GM23338 (cell line): ENCODE measurements at regions not wholly inside any gene's neighbourhood (a gene's known extent, or its start where the extent isn't known, plus 50 kb on each side); places are given as distances from the start of the nearest gene placed in this dataset.

Experiments
- ATAC-seq: fragments of 200-7000 bp; cut with Tn5 transposase; 3 replicates; pipeline ENCODE4 v1.9.1; 2020
- DNase-seq: peaks from one replicate; pipeline ENCODE4 v3.0.0-alpha.2; 2015; ENCODE audit warnings: low spot score
- H2AFZ ChIP-seq: fragments of 200-600 bp; sonication (generic); 2 replicates; pipeline ENCODE4 v1.8.0; 2016; ENCODE audit warnings: antibody characterized with exemption, mild to moderate bottlenecking, moderate library complexity
- H3F3A ChIP-seq: fragments of 200-600 bp; sonication (generic); replicated peaks from 2 replicates; pipeline ENCODE4 v1.8.0; 2017; ENCODE audit warnings: antibody characterized with exemption, mixed run types, low read depth
- H3K27ac ChIP-seq: fragments of 200-600 bp; sonication (generic); 2 replicates; pipeline ENCODE4 v1.6.1; 2016; ENCODE audit warnings: low read depth
- H3K27me3 ChIP-seq: fragments of 200-600 bp; sonication (generic); 2 replicates; pipeline ENCODE4 v1.8.0; 2016; ENCODE audit warnings: mild to moderate bottlenecking, mixed run types, moderate library complexity; ENCODE audit not compliant: insufficient read depth
- H3K36me3 ChIP-seq: fragments of 200-600 bp; sonication (generic); 2 replicates; pipeline ENCODE4 v1.8.0; 2016; ENCODE audit warnings: mild to moderate bottlenecking; ENCODE audit not compliant: insufficient read depth
- H3K4me1 ChIP-seq: fragments of 200-600 bp; sonication (generic); 2 replicates; pipeline ENCODE4 v1.8.0; 2016; ENCODE audit warnings: mild to moderate bottlenecking, moderate library complexity; ENCODE audit not compliant: insufficient read depth
- H3K4me2 ChIP-seq: fragments of 200-600 bp; sonication (generic); 2 replicates; pipeline ENCODE4 v1.7.1; 2017; ENCODE audit warnings: mixed run types
- H3K4me3 ChIP-seq: fragments of 200-600 bp; sonication (generic); 2 replicates; pipeline ENCODE4 v1.6.1; 2016; ENCODE audit warnings: mixed run types
- H3K79me2 ChIP-seq: fragments of 200-600 bp; sonication (generic); replicated peaks from 2 replicates; pipeline ENCODE4 v1.8.0; 2017; ENCODE audit warnings: mild to moderate bottlenecking; ENCODE audit not compliant: insufficient read depth
- H3K9me2 ChIP-seq: fragments of 200-600 bp; sonication (generic); 2 replicates; pipeline ENCODE4 v1.8.0; 2017; ENCODE audit not compliant: insufficient read depth
- H4K20me1 ChIP-seq: fragments of 200-600 bp; sonication (generic); replicated peaks from 2 replicates; pipeline ENCODE4 v1.8.0; 2017; ENCODE audit warnings: mild to moderate bottlenecking; ENCODE audit not compliant: insufficient read depth
- H3K27ac Mint-ChIP-seq: 2 replicates; pipeline ENCODE4 v1.8.0; 2020; ENCODE audit warnings: inconsistent platforms, mild to moderate bottlenecking, moderate library complexity, mixed read lengths
- H3K27me3 Mint-ChIP-seq: 3 replicates; pipeline ENCODE4 v1.8.0; 2022; ENCODE audit warnings: low read depth, mild to moderate bottlenecking, moderate library complexity, mixed read lengths, inconsistent platforms; ENCODE audit not compliant: insufficient read depth, poor library complexity
- H3K36me3 Mint-ChIP-seq: 3 replicates; pipeline ENCODE4 v1.8.0; 2021; ENCODE audit warnings: low read depth, mild to moderate bottlenecking, inconsistent platforms, moderate library complexity, mixed read lengths
- H3K4me1 Mint-ChIP-seq: 3 replicates; pipeline ENCODE4 v1.8.0; 2020; ENCODE audit warnings: mild to moderate bottlenecking, inconsistent platforms, mixed read lengths
- H3K4me3 Mint-ChIP-seq: 3 replicates; pipeline ENCODE4 v1.8.0; 2021; ENCODE audit warnings: moderate library complexity, mild to moderate bottlenecking, inconsistent platforms, mixed read lengths
- H3K9me3 Mint-ChIP-seq: 3 replicates; pipeline ENCODE4 v1.8.0; 2020; ENCODE audit warnings: moderate library complexity, mild to moderate bottlenecking, inconsistent platforms, mixed read lengths
- CREB1 ChIP-seq: fragments of 250-450 bp; sonication (Bioruptor Pico); IDR thresholded peaks from 2 replicates; pipeline ENCODE4 v1.5.0; 2020; ENCODE audit warnings: low read depth, mild to moderate bottlenecking, moderate library complexity
- EZH2 ChIP-seq: fragments of 200-600 bp; sonication (generic); IDR thresholded peaks from one replicate; pipeline ENCODE4 v1.8.0; 2017; ENCODE audit warnings: antibody characterized with exemption, mild to moderate bottlenecking, low read depth; ENCODE audit not compliant: unreplicated experiment
- EZH2phosphoT487 ChIP-seq: fragments of 200-600 bp; sonication (generic); IDR thresholded peaks from one replicate; pipeline ENCODE4 v1.8.1; 2018; ENCODE audit warnings: antibody characterized with exemption; ENCODE audit not compliant: unreplicated experiment
- NANOG ChIP-seq: IDR thresholded peaks from 2 replicates; pipeline ENCODE4 v1.6.1; 2016; ENCODE audit warnings: antibody characterized with exemption, borderline replicate concordance
- POLR2AphosphoS5 ChIP-seq: IDR thresholded peaks from 2 replicates; pipeline ENCODE4 v1.6.1; 2016; ENCODE audit warnings: antibody characterized with exemption, low read depth
- STAT1 ChIP-seq: IDR thresholded peaks from one replicate; pipeline ENCODE4 v1.6.1; 2016; ENCODE audit warnings: antibody characterized with exemption; ENCODE audit not compliant: unreplicated experiment
- ZNF114 ChIP-seq: fragments of 250-450 bp; sonication (Bioruptor Pico); IDR thresholded peaks from 2 replicates; pipeline ENCODE4 v1.5.0; 2020; ENCODE audit warnings: mild to moderate bottlenecking, moderate library complexity
- ZNF331 ChIP-seq: fragments of 250-450 bp; sonication (Bioruptor Pico); IDR thresholded peaks from 2 replicates; pipeline ENCODE4 v1.5.0; 2020; ENCODE audit warnings: low read depth, mild to moderate bottlenecking, moderate library complexity
- TF ChIP-seq, protein P1 (sequence below), 2 experiments: fragments of 200-600 bp in 1 of 2; sonication (generic) in 1 of 2; conservative IDR thresholded peaks; 2 replicates each; pipeline versions ENCODE4 v1.5.1 to v1.6.1; 2016 to 2017; ENCODE audit warnings: antibody characterized with exemption in 2 of 2, low read depth in 2 of 2, mild to moderate bottlenecking in 2 of 2, moderate library complexity in 1 of 2
- TF ChIP-seq, protein P2 (sequence below): IDR thresholded peaks from 2 replicates; pipeline ENCODE4 v1.6.1; 2016; ENCODE audit warnings: antibody characterized with exemption

DNA sequence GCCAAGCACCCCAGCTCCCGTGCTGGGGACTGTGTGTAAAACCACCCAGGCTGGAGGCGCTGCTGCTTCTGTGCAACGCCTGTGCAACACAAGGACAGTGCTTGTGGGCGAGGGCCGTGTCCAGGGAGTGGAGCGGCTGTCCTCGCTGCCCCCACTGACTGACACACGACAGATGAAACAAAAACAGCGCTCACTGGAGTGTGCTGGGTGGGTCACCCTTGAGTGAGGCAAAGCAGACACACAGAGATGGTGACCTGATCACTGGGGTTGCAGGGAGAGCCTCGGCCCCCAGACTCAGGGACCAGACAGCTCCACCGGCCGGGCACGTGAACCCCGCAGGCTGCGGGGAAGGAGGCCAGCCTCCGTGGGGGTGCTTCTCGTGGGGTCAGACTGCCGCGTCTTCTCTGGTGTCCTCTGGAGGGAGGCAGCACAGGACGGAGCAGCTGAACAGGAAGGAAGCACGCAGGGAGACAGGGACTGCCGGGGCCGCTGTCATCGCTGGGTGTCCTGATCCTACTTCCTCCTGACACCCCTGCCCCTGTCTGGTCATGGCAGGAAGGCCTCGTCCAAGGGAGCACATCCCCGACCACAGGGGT, 75.9 kb upstream of the CST7 start:
- no peak overlapping the region for H3K27ac ChIP-seq
- no peak overlapping the region for H3K27ac Mint-ChIP-seq
- H2AFZ ChIP-seq, result no peak overlapping the region
- no peak overlapping the region for H3K4me3 Mint-ChIP-seq
- H3K9me2 ChIP-seq, result peaks cover 3% of the 10 kb centered on the region; the same call in 1 of the 2 replicates
- ATAC-seq (no peak), DNase-seq (no peak)
- no peak overlapping the region for H3K4me3 ChIP-seq
- no peaks in the 10 kb centered on the region for H3K27me3 ChIP-seq
- no peaks in the 10 kb centered on the region for H3K4me1 Mint-ChIP-seq
- H3K36me3 ChIP-seq, result no peaks in the 10 kb centered on the region
- no peak overlapping the region for H3K4me2 ChIP-seq
- H3K27me3 Mint-ChIP-seq, result peaks cover 3% of the 10 kb centered on the region
- H3K79me2 ChIP-seq, result no peaks in the 10 kb centered on the region
- H3K36me3 Mint-ChIP-seq, result no peaks in the 10 kb centered on the region
- no peaks in the 10 kb centered on the region for H3K4me1 ChIP-seq
- H3F3A ChIP-seq, result no peaks in the 10 kb centered on the region
- H3K9me3 Mint-ChIP-seq, result peaks cover 8% of the 10 kb centered on the region; the same call in 2 of the 3 replicates
- H4K20me1 ChIP-seq, result no peaks in the 10 kb centered on the region
- TF ChIP-seq STAT1, result no peak

DNA sequence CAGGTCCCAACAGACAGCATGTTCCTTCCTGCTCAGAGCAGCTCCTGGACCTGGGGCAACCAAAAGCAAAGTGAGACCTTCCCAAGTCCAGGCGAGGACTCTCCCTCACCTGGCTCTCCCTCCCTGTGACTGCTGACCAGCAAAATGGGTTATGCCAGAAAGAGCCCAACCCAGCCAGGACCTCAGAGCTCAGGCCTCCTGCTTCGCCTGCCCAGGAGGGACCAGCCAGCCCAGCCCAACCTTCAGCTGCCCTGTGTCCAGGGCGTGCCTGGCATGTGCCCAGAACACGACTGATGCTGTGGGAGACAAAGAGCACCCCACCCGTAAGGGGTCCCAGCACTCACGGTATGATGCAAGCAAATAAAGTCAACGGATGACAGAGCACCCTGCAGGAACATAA, 74.0 kb upstream of the CST7 start:
- no peak overlapping the region for H3K4me3 Mint-ChIP-seq
- Histone ChIP-seq H3K4me2 (no peak overlapping the region), H3K27me3 (no peaks in the 10 kb centered on the region), H3K4me1 (no peaks in the 10 kb centered on the region), H3K27ac (no peak overlapping the region), H3K4me3 (no peak overlapping the region), H2AFZ (no peak overlapping the region), H3K9me2 (peaks cover 3% of the 10 kb centered on the region; the same call in 1 of the 2 replicates), H3K79me2 (no peaks in the 10 kb centered on the region), H3F3A (no peaks in the 10 kb centered on the region), H4K20me1 (no peaks in the 10 kb centered on the region), H3K36me3 (no peaks in the 10 kb centered on the region)
- H3K4me1 Mint-ChIP-seq, result no peaks in the 10 kb centered on the region
- DNase-seq (no peak), ATAC-seq (no peak)
- H3K27ac Mint-ChIP-seq, result no peak overlapping the region
- peaks cover 8% of the 10 kb centered on the region for H3K27me3 Mint-ChIP-seq
- H3K36me3 Mint-ChIP-seq, result no peaks in the 10 kb centered on the region
- peaks cover 5% of the 10 kb centered on the region; the same call in 1 of the 3 replicates for H3K9me3 Mint-ChIP-seq
- TF ChIP-seq ZNF331 (CRISPR knock-in tag) (no peak), EZH2phosphoT487 (no peak)
- TF ChIP-seq, protein P1, sequence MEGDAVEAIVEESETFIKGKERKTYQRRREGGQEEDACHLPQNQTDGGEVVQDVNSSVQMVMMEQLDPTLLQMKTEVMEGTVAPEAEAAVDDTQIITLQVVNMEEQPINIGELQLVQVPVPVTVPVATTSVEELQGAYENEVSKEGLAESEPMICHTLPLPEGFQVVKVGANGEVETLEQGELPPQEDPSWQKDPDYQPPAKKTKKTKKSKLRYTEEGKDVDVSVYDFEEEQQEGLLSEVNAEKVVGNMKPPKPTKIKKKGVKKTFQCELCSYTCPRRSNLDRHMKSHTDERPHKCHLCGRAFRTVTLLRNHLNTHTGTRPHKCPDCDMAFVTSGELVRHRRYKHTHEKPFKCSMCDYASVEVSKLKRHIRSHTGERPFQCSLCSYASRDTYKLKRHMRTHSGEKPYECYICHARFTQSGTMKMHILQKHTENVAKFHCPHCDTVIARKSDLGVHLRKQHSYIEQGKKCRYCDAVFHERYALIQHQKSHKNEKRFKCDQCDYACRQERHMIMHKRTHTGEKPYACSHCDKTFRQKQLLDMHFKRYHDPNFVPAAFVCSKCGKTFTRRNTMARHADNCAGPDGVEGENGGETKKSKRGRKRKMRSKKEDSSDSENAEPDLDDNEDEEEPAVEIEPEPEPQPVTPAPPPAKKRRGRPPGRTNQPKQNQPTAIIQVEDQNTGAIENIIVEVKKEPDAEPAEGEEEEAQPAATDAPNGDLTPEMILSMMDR (conservative IDR thresholded peaks at IDR 0.05; ENCODE audit: low read depth in 2 of 2), result no peak

DNA sequence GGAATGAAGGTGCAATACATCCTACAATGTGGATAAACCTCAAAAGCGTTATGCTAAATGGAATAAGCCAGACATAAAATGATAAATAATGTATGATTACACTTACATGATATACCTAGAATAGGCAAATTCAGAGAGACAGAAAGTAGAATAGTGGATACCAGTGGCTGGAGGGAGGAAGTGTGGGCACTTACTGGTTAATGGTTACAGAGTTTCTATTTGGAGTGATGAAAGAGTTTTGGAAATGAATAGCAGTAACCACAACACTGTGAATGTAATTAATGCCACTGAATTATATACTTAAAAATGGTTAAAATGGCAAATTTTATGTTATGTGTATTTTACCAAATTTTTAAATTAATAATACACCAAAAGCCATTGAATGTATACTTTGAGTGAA, 71.4 kb upstream of the CST7 start:
- Mint-ChIP-seq H3K36me3 (no peaks in the 10 kb centered on the region), H3K4me1 (no peaks in the 10 kb centered on the region), H3K27ac (no peak overlapping the region), H3K9me3 (peaks cover 5% of the 10 kb centered on the region; the same call in 1 of the 3 replicates), H3K27me3 (peaks cover 8% of the 10 kb centered on the region), H3K4me3 (no peak overlapping the region)
- Histone ChIP-seq H3K4me1 (no peaks in the 10 kb centered on the region), H2AFZ (no peak overlapping the region), H3K27me3 (no peaks in the 10 kb centered on the region), H3K27ac (no peak overlapping the region), H3K9me2 (peaks cover 3% of the 10 kb centered on the region; the same call in 1 of the 2 replicates), H3K36me3 (no peaks in the 10 kb centered on the region; the same call in 1 of the 2 replicates), H4K20me1 (no peaks in the 10 kb centered on the region), H3K4me3 (no peak overlapping the region), H3K4me2 (no peak overlapping the region), H3K79me2 (no peaks in the 10 kb centered on the region), H3F3A (no peaks in the 10 kb centered on the region)
- no peak for ATAC-seq
- no peak for DNase-seq
- no peak for TF ChIP-seq STAT1
- TF ChIP-seq NANOG, result no peak
- TF ChIP-seq, protein P1 (conservative IDR thresholded peaks at IDR 0.05; ENCODE audit: low read depth in 2 of 2), result no peak
- no peak for TF ChIP-seq ZNF331 (CRISPR knock-in tag)
- TF ChIP-seq EZH2, result no peak
- TF ChIP-seq, protein P2, sequence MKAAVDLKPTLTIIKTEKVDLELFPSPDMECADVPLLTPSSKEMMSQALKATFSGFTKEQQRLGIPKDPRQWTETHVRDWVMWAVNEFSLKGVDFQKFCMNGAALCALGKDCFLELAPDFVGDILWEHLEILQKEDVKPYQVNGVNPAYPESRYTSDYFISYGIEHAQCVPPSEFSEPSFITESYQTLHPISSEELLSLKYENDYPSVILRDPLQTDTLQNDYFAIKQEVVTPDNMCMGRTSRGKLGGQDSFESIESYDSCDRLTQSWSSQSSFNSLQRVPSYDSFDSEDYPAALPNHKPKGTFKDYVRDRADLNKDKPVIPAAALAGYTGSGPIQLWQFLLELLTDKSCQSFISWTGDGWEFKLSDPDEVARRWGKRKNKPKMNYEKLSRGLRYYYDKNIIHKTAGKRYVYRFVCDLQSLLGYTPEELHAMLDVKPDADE, result no peak
- no peak for TF ChIP-seq ZNF114 (CRISPR knock-in tag)
- TF ChIP-seq POLR2AphosphoS5, result no peak
- no peak for TF ChIP-seq CREB1
